Liver (tissue), 8 donors: ENCODE measurements at regions not wholly inside any gene's neighbourhood (a gene's known extent, or its start where the extent isn't known, plus 50 kb on each side); places are given as distances from the start of the nearest gene placed in this dataset.

Experiments
- DNase-seq: peaks from one replicate; pipeline ENCODE4 v3.0.0-alpha.2; 2017; ENCODE audit warnings: low spot score
- H3K27ac ChIP-seq, 2 donors: one replicate each; pipeline ENCODE4 v1.7.0; 2013; ENCODE audit warnings: inconsistent platforms in 2 of 2, low read length in 2 of 2, control low read depth in 1 of 2, low read depth in 1 of 2, mild to moderate bottlenecking in 1 of 2
- H3K27me3 ChIP-seq, 4 donors: one replicate each; pipeline versions ENCODE4 v1.6.1 to v1.7.0; 2013; ENCODE audit warnings: low read length in 3 of 4, inconsistent platforms in 1 of 4, mild to moderate bottlenecking in 1 of 4, moderate library complexity in 1 of 4; ENCODE audit not compliant: control insufficient read depth in 4 of 4, insufficient read depth in 4 of 4
- H3K36me3 ChIP-seq, 4 donors: one replicate each; pipeline versions ENCODE4 v1.6.1 to v1.7.0; 2013; ENCODE audit warnings: low read length in 3 of 4, mild to moderate bottlenecking in 3 of 4, low read depth in 1 of 4, moderate library complexity in 1 of 4; ENCODE audit not compliant: control insufficient read depth in 4 of 4, insufficient read depth in 3 of 4
- H3K4me1 ChIP-seq, 4 donors: one replicate each; pipeline versions ENCODE4 v1.6.1 to v1.7.0; 2013; ENCODE audit warnings: low read length in 3 of 4, mild to moderate bottlenecking in 3 of 4, moderate library complexity in 1 of 4; ENCODE audit not compliant: control insufficient read depth in 4 of 4, insufficient read depth in 4 of 4
- H3K4me3 ChIP-seq, 3 donors: one replicate each; pipeline versions ENCODE4 v1.6.1 to v1.7.0; 2013; ENCODE audit warnings: low read length in 3 of 3, control low read depth in 1 of 3, low read depth in 1 of 3, mild to moderate bottlenecking in 1 of 3
- H3K9ac ChIP-seq, 2 donors: one replicate each; pipeline ENCODE4 v1.7.0; 2013; ENCODE audit warnings: low read length in 2 of 2, mild to moderate bottlenecking in 2 of 2, moderate library complexity in 2 of 2, control low read depth in 1 of 2, low read depth in 1 of 2
- H3K9me3 ChIP-seq, 4 donors: one replicate each; pipeline versions ENCODE4 v1.6.1 to v1.7.0; 2013; ENCODE audit warnings: low read length in 3 of 4; ENCODE audit not compliant: control insufficient read depth in 4 of 4
- FOXA1 ChIP-seq: IDR thresholded peaks from 2 replicates; pipeline ENCODE4 v1.6.1; 2016; ENCODE audit warnings: antibody characterized with exemption
- HNF4A ChIP-seq, 2 donors: conservative IDR thresholded peaks; 2 replicates each; pipeline ENCODE4 v1.6.1; 2016; ENCODE audit warnings: antibody characterized with exemption in 2 of 2, mild to moderate bottlenecking in 2 of 2
- HNF4G ChIP-seq: IDR thresholded peaks from 2 replicates; pipeline ENCODE4 v1.6.1; 2016; ENCODE audit warnings: antibody characterized with exemption
- NR2F2 ChIP-seq: IDR thresholded peaks from 2 replicates; pipeline ENCODE4 v1.6.1; 2016; ENCODE audit warnings: antibody characterized with exemption
- RAD21 ChIP-seq, 2 donors: IDR thresholded peaks; 2 replicates each; pipeline ENCODE4 v1.6.1; 2016; ENCODE audit warnings: antibody characterized with exemption in 2 of 2, mild to moderate bottlenecking in 2 of 2
- RXRA ChIP-seq, 2 donors: IDR thresholded peaks; 2 replicates each; pipeline ENCODE4 v1.6.1; 2017 to 2018; ENCODE audit warnings: antibody characterized with exemption in 2 of 2, mild to moderate bottlenecking in 1 of 2
- SP1 ChIP-seq: IDR thresholded peaks from 2 replicates; pipeline ENCODE4 v1.6.1; 2018; ENCODE audit warnings: antibody characterized with exemption, mild to moderate bottlenecking
- TAF1 ChIP-seq: conservative IDR thresholded peaks from 2 replicates; pipeline ENCODE4 v1.6.1; 2016; ENCODE audit warnings: antibody characterized with exemption, mild to moderate bottlenecking
- YY1 ChIP-seq: IDR thresholded peaks from 2 replicates; pipeline ENCODE4 v1.6.1; 2016; ENCODE audit warnings: antibody characterized with exemption, mild to moderate bottlenecking
- WGBS: extraction: QIAGEN DNeasy Blood & Tissue Kit; methylation state at CpG from one replicate; pipeline ENCODE4 v1.1.7; 2013; 5-methylcytosine and 5-hydroxymethylcytosine counted together
- TF ChIP-seq, protein P1 (sequence below): fragments of 150-350 bp; IDR thresholded peaks from 2 replicates; pipeline ENCODE4 v1.5.1; 2017; ENCODE audit warnings: improper control_type of control experiment, low read depth, low read length; ENCODE audit not compliant: missing input control
- TF ChIP-seq, protein P2 (sequence below): IDR thresholded peaks from 2 replicates; pipeline ENCODE4 v1.6.1; 2016; ENCODE audit warnings: antibody characterized with exemption
- TF ChIP-seq, protein P3 (sequence below): IDR thresholded peaks from 2 replicates; pipeline ENCODE4 v1.6.1; 2016; ENCODE audit warnings: antibody characterized with exemption
- TF ChIP-seq, protein P4 (sequence below): IDR thresholded peaks from 2 replicates; pipeline ENCODE4 v1.6.1; 2016; ENCODE audit warnings: antibody characterized with exemption
- donor health status: healthy.
- donor health status: healthy.
- donor health status: healthy.
- donor health status: healthy.
- donor health status: healthy.

DNA sequence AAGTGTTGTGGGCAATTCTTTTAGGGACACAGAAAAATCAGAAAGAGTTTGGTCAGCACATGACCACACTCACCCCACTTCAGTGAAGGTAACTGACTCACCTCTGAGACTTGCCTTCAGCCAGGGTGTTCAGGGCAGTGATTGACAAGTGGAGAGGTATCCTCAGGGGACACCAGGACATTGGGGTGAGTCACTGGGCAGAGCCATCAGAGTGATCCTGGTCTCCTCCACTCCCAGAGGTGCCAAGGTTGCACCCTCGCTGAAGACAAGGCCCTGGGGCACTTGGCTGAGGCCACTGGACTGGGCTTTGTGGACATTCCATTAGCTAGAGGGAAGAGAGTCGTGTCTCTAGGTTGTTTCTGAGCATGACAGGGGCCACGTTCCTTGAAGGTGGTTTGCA lies 113.4 kb downstream of the GADD45G start:
- H3K27ac ChIP-seq: no peak overlapping the region
- H3K4me1 ChIP-seq: peaks cover 0 to 10% (median 5%) of the 10 kb centered on the region in 4 donors
- TF ChIP-seq, protein P1, sequence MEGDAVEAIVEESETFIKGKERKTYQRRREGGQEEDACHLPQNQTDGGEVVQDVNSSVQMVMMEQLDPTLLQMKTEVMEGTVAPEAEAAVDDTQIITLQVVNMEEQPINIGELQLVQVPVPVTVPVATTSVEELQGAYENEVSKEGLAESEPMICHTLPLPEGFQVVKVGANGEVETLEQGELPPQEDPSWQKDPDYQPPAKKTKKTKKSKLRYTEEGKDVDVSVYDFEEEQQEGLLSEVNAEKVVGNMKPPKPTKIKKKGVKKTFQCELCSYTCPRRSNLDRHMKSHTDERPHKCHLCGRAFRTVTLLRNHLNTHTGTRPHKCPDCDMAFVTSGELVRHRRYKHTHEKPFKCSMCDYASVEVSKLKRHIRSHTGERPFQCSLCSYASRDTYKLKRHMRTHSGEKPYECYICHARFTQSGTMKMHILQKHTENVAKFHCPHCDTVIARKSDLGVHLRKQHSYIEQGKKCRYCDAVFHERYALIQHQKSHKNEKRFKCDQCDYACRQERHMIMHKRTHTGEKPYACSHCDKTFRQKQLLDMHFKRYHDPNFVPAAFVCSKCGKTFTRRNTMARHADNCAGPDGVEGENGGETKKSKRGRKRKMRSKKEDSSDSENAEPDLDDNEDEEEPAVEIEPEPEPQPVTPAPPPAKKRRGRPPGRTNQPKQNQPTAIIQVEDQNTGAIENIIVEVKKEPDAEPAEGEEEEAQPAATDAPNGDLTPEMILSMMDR: no peak
- no peak for TF ChIP-seq RXRA (IDR thresholded peaks at IDR 0.05)
- no peaks in the 10 kb centered on the region for H3K27me3 ChIP-seq
- no peak overlapping the region for H3K9ac ChIP-seq
- WGBS: 64% methylated on average over 3 of the region's 3 CpGs
- peaks cover 0 to 3% (median 0%) of the 10 kb centered on the region in 4 donors for H3K9me3 ChIP-seq
- no peaks in the 10 kb centered on the region for H3K36me3 ChIP-seq
- no peak overlapping the region for H3K4me3 ChIP-seq
- no peak for DNase-seq

DNA sequence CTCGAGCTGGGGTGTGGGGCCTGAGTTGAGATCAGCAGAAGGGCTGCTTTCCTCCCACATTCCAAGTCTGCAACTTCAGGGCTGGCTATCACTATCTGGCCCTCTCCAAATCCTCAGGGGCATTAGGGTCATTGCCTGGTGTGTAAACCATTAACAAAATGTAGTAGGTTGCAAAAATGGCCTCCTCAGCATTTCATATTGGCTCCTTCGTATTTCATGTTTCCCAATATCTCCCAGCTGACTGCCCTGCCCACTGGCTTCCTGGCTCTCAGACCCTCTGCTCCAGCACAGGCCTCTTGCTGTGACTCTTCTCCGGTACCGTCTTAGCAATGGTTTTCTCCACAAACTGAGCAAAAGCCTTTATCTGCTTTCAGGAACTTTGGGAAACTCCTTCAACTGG lies 113.8 kb downstream of the GADD45G start:
- no peak overlapping the region for H3K4me3 ChIP-seq
- WGBS: 77% methylated on average over 4 of the region's 4 CpGs
- no peaks in the 10 kb centered on the region for H3K27me3 ChIP-seq
- no peak overlapping the region for H3K9ac ChIP-seq
- peaks cover 0 to 3% (median 0%) of the 10 kb centered on the region in 4 donors for H3K9me3 ChIP-seq
- TF ChIP-seq SP1 (peak; percentile 70), YY1 (peak; percentile 60), RXRA (IDR thresholded peaks at IDR 0.05) (peak; percentile 28 to 56), NR2F2 (no peak), RAD21 (IDR thresholded peaks at IDR 0.05) (peak in 1 of 2 donors; percentile 42), HNF4A (conservative IDR thresholded peaks at IDR 0.05) (peak; percentile 15 to 60)
- TF ChIP-seq, protein P1: no peak
- H3K36me3 ChIP-seq: no peaks in the 10 kb centered on the region
- no peak overlapping the region for H3K27ac ChIP-seq
- H3K4me1 ChIP-seq: peaks cover 0 to 10% (median 5%) of the 10 kb centered on the region in 4 donors
- no peak for DNase-seq

DNA sequence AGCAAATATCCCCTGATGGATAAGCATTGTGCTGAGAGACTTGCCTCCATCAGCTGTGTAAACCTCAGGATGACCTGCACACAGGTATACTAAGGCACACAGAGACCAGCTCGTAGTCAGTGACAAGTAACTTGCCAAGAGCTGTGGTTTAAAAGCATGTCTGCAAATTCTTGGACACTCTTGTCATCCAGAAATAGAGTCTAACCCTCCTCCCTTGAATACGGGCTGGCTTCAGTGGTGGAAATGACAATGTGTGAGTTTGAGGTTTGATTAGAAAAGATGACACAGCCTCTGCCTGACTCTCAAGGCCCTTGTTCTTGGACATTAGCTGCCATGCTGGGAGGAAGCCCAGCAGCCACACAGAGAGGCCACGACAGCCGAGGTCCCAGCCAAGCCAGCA lies 114.4 kb downstream of the GADD45G start:
- no peak overlapping the region for H3K9ac ChIP-seq
- H3K36me3 ChIP-seq: no peaks in the 10 kb centered on the region
- H3K4me1 ChIP-seq: peaks cover 0 to 10% (median 5%) of the 10 kb centered on the region in 4 donors
- TF ChIP-seq, protein P2, sequence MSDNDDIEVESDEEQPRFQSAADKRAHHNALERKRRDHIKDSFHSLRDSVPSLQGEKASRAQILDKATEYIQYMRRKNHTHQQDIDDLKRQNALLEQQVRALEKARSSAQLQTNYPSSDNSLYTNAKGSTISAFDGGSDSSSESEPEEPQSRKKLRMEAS: no peak
- TF ChIP-seq NR2F2: no peak
- TF ChIP-seq FOXA1: no peak
- TF ChIP-seq HNF4A (conservative IDR thresholded peaks at IDR 0.05): no peak
- TF ChIP-seq TAF1: no peak
- no peak for TF ChIP-seq RAD21 (IDR thresholded peaks at IDR 0.05)
- no peak for TF ChIP-seq HNF4G
- TF ChIP-seq, protein P3, sequence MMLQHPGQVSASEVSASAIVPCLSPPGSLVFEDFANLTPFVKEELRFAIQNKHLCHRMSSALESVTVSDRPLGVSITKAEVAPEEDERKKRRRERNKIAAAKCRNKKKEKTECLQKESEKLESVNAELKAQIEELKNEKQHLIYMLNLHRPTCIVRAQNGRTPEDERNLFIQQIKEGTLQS: no peak
- TF ChIP-seq, protein P4, sequence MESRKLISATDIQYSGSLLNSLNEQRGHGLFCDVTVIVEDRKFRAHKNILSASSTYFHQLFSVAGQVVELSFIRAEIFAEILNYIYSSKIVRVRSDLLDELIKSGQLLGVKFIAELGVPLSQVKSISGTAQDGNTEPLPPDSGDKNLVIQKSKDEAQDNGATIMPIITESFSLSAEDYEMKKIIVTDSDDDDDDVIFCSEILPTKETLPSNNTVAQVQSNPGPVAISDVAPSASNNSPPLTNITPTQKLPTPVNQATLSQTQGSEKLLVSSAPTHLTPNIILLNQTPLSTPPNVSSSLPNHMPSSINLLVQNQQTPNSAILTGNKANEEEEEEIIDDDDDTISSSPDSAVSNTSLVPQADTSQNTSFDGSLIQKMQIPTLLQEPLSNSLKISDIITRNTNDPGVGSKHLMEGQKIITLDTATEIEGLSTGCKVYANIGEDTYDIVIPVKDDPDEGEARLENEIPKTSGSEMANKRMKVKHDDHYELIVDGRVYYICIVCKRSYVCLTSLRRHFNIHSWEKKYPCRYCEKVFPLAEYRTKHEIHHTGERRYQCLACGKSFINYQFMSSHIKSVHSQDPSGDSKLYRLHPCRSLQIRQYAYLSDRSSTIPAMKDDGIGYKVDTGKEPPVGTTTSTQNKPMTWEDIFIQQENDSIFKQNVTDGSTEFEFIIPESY: no peak
- no peaks in the 10 kb centered on the region for H3K27me3 ChIP-seq
- WGBS: 95% methylated on average over 4 of the region's 4 CpGs
- no peak overlapping the region for H3K27ac ChIP-seq
- no peak for DNase-seq
- peaks cover 0 to 3% (median 0%) of the 10 kb centered on the region in 4 donors for H3K9me3 ChIP-seq
- no peak overlapping the region for H3K4me3 ChIP-seq
